PC-3 (cell line): ENCODE measurements at regions not wholly inside any gene's neighbourhood (a gene's known extent, or its start where the extent isn't known, plus 50 kb on each side); places are given as distances from the start of the nearest gene placed in this dataset.

ENCODE experiments used
- ATAC-seq: fragments of 200-7000 bp; cut with Tn5 transposase; 2 replicates; pipeline ENCODE4 v1.9.1; 2020; ENCODE audit warnings: mild to moderate bottlenecking, moderate library complexity
- BruUV-seq: library from RNA; stranded (reverse); fragments of 400-500 nt; replicated peaks from 2 replicates; lab custom pipeline; 2021; lab: Mats Ljungman, UMichigan
- CTCF ChIA-PET: fragments of 300-600 bp; sonication (Branson Sonifier 250); formaldehyde crosslinking; loops from one replicate; lab custom pipeline; 2022; ENCODE audit warnings: antibody characterized with exemption; lab: Charles Lee
- POLR2A ChIA-PET: fragments of 300-600 bp; sonication (Branson Sonifier 250); formaldehyde crosslinking; loops from one replicate; lab custom pipeline; 2022; ENCODE audit warnings: antibody characterized with exemption; ENCODE audit not compliant: unreplicated experiment; lab: Charles Lee
- DNase-seq: peaks from one replicate; pipeline ENCODE4 v3.0.0-alpha.2; 2015
- H2AFZ ChIP-seq: fragments of 300-600 bp; sonication (generic); 2 replicates; pipeline ENCODE4 v1.6.0; 2016; ENCODE audit warnings: antibody characterized with exemption, low read length
- H3F3A ChIP-seq: fragments of 300-600 bp; sonication (generic); one replicate; pipeline ENCODE4 v1.6.0; 2017; ENCODE audit warnings: antibody characterized with exemption, low read length, control low read depth, mild to moderate bottlenecking; ENCODE audit not compliant: unreplicated experiment
- H3K27ac ChIP-seq: fragments of 300-600 bp; sonication (generic); 2 replicates; pipeline ENCODE4 v1.5.1; 2016; ENCODE audit warnings: mild to moderate bottlenecking, low read length
- H3K27me3 ChIP-seq: fragments of 300-600 bp; sonication (generic); 2 replicates; pipeline ENCODE4 v1.6.1; 2016; ENCODE audit warnings: low read length, mixed read lengths
- H3K36me3 ChIP-seq: fragments of 300-600 bp; sonication (generic); 2 replicates; pipeline ENCODE4 v1.6.1; 2016; ENCODE audit warnings: low read depth, mixed run types, low read length, mixed read lengths
- H3K4me1 ChIP-seq: fragments of 300-600 bp; sonication (generic); 2 replicates; pipeline ENCODE4 v1.5.1; 2016; ENCODE audit warnings: low read length; ENCODE audit not compliant: insufficient read depth
- H3K4me2 ChIP-seq: fragments of 300-600 bp; sonication (generic); 2 replicates; pipeline ENCODE4 v1.6.0; 2016; ENCODE audit warnings: low read length
- H3K4me3 ChIP-seq: fragments of 300-600 bp; sonication (generic); 2 replicates; pipeline ENCODE4 v1.5.1; 2016; ENCODE audit warnings: mild to moderate bottlenecking, low read length, mixed read lengths
- H3K79me2 ChIP-seq: fragments of 300-600 bp; sonication (generic); 2 replicates; pipeline ENCODE4 v1.6.1; 2017; ENCODE audit warnings: low read length, mixed read lengths
- H3K9ac ChIP-seq: fragments of 300-600 bp; sonication (generic); 2 replicates; pipeline ENCODE4 v1.6.0; 2016; ENCODE audit warnings: mild to moderate bottlenecking, low read length
- H3K9me2 ChIP-seq: fragments of 300-600 bp; sonication (generic); replicated peaks from 2 replicates; pipeline ENCODE4 v1.6.1; 2016; ENCODE audit warnings: mixed run types, low read length, mixed read lengths
- H3K9me3 ChIP-seq: fragments of 300-600 bp; sonication (generic); 2 replicates; pipeline ENCODE4 v1.6.1; 2016; ENCODE audit warnings: low read length, mixed read lengths
- H4K20me1 ChIP-seq: fragments of 300-600 bp; sonication (generic); 2 replicates; pipeline ENCODE4 v1.6.1; 2016; ENCODE audit warnings: low read length, mixed read lengths
- EZH2 ChIP-seq: fragments of 300-600 bp; sonication (generic); IDR thresholded peaks from one replicate; pipeline ENCODE4 v1.6.1; 2017; ENCODE audit warnings: antibody characterized with exemption, mild to moderate bottlenecking, low read length; ENCODE audit not compliant: unreplicated experiment
- EZH2phosphoT487 ChIP-seq: fragments of 300-600 bp; sonication (generic); IDR thresholded peaks from 2 replicates; pipeline ENCODE4 v1.6.1; 2018; ENCODE audit warnings: mild to moderate bottlenecking, antibody characterized with exemption, low read length, borderline replicate concordance
- intact Hi-C: fragments of 100-400 bp; cut with micrococcal nuclease; formaldehyde crosslinking; loops from 2 replicates; pipeline ENCODE4 v1.9.0; 2023
- TF ChIP-seq, protein P1 (sequence below): fragments of 300-600 bp; sonication (generic); conservative IDR thresholded peaks from 2 replicates; pipeline ENCODE4 v1.5.1; 2017; ENCODE audit warnings: antibody characterized with exemption, low read depth, mild to moderate bottlenecking, low read length

DNA sequence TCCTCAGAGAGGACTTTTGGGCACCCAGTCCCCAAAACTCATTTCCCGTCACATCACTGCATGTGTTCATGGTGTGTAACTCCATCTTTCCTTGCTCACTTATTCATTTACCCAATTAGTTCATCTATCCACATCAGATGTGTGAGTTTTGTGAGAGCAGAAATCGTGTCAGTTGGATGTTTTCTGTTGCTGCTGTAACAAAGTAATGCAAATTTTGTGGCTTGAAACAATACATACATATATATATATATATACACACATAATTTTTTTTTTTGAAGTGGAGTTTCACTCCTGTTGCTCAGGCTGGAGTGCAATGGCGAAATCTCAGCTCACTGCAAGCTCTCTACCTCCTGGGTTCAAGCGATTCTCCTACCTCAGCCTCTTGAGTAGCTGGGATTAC is 70.5 kb upstream of the BOD1 start:
- H3K4me2 ChIP-seq, result no peak overlapping the region
- no peaks in the 10 kb centered on the region for H3F3A ChIP-seq
- no peak for DNase-seq
- H3K4me3 ChIP-seq, result no peak overlapping the region
- H3K9ac ChIP-seq, result no peak overlapping the region
- no peaks in the 10 kb centered on the region for H3K4me1 ChIP-seq
- no peaks in the 10 kb centered on the region for H3K9me2 ChIP-seq
- H3K79me2 ChIP-seq, result no peaks in the 10 kb centered on the region
- no peak for ATAC-seq
- no TSS peak for BruUV-seq
- no peaks in the 10 kb centered on the region for H4K20me1 ChIP-seq
- ChIA-PET POLR2A (interaction anchor here (0.6 kb wide), 1 partner anchor 357 kb away, joined by 20 read pairs; no protein-coding TSS in a partner anchor), CTCF (no interaction called here)
- no peak overlapping the region for H3K27ac ChIP-seq
- intact Hi-C loops, result no loop called here
- no peaks in the 10 kb centered on the region for H3K36me3 ChIP-seq
- TF ChIP-seq EZH2phosphoT487, result no peak
- TF ChIP-seq, protein P1, sequence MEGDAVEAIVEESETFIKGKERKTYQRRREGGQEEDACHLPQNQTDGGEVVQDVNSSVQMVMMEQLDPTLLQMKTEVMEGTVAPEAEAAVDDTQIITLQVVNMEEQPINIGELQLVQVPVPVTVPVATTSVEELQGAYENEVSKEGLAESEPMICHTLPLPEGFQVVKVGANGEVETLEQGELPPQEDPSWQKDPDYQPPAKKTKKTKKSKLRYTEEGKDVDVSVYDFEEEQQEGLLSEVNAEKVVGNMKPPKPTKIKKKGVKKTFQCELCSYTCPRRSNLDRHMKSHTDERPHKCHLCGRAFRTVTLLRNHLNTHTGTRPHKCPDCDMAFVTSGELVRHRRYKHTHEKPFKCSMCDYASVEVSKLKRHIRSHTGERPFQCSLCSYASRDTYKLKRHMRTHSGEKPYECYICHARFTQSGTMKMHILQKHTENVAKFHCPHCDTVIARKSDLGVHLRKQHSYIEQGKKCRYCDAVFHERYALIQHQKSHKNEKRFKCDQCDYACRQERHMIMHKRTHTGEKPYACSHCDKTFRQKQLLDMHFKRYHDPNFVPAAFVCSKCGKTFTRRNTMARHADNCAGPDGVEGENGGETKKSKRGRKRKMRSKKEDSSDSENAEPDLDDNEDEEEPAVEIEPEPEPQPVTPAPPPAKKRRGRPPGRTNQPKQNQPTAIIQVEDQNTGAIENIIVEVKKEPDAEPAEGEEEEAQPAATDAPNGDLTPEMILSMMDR, result no peak
- TF ChIP-seq EZH2, result no peak
- no peaks in the 10 kb centered on the region for H3K9me3 ChIP-seq
- H2AFZ ChIP-seq, result no peak overlapping the region
- H3K27me3 ChIP-seq, result no peaks in the 10 kb centered on the region

DNA sequence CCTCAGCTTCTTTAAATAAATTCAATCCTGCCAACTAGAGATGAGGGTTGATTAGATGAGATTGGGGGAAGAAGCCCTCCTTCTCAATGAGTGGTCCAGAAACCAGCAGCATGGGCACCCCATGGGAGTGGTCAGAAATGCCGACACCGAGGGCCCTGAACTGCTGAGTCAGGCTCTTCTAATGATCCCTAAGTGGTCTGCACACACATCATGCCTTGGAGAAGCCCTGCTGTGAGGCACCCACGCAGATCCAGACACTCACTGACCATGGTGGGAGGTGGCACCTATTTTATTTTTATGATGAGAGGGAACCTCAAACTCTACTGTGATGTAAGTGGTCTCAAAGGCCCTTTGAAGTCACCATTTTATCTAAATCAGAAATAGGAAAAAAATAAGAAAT is 72.3 kb upstream of the BOD1 start:
- no peaks in the 10 kb centered on the region for H3K27me3 ChIP-seq
- no peak for TF ChIP-seq EZH2phosphoT487
- TF ChIP-seq, protein P1, result no peak
- TF ChIP-seq EZH2, result no peak
- H3K9ac ChIP-seq, result no peak overlapping the region
- H3K4me2 ChIP-seq, result no peak overlapping the region
- no peak overlapping the region for H3K4me3 ChIP-seq
- DNase-seq, result no peak
- no peaks in the 10 kb centered on the region for H3K36me3 ChIP-seq
- no peaks in the 10 kb centered on the region for H3K9me2 ChIP-seq
- no peaks in the 10 kb centered on the region for H4K20me1 ChIP-seq
- intact Hi-C loops, result no loop called here
- ChIA-PET POLR2A (no interaction called here), CTCF (no interaction called here)
- no peak overlapping the region for H2AFZ ChIP-seq
- ATAC-seq, result no peak
- no peaks in the 10 kb centered on the region for H3K79me2 ChIP-seq
- no peaks in the 10 kb centered on the region for H3F3A ChIP-seq
- no peak overlapping the region for H3K27ac ChIP-seq
- BruUV-seq, result no TSS peak
- H3K9me3 ChIP-seq, result no peaks in the 10 kb centered on the region
- H3K4me1 ChIP-seq, result no peaks in the 10 kb centered on the region

DNA sequence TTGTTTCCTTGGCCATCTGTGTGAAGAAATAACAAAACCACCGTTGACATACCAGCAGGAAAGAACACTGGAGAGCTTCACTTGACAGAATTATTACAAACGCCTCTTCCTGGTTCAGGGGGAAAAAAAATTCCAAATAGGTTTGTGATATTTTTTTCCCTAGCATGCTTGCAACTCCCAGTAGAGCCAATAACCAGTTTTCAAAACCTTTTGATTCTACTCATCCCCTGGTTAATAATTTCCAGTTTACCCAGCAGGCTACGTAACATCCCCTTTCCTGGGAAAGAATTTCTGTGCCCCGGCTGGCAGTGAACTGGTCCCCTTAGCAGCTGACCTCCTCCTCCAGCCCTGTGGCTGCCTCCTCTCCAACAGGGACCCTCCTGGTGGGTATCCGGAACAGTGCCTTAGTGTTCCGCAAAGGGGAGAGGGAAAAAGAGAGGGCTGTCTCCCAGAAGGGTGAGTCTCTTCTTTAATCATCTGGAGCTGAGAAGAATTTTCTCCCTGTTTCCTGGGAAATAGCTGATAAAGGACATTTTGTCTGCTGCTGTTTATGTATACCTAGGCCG is 72.8 kb upstream of the BOD1 start:
- CTCF ChIA-PET, result no interaction called here
- Histone ChIP-seq H3K27me3 (no peaks in the 10 kb centered on the region), H3K9me3 (no peaks in the 10 kb centered on the region), H3K9ac (no peak overlapping the region), H3K4me2 (no peak overlapping the region), H3K9me2 (no peaks in the 10 kb centered on the region), H2AFZ (no peak overlapping the region; the same call in 1 of the 2 replicates), H3K79me2 (no peaks in the 10 kb centered on the region), H3K27ac (no peak overlapping the region), H3K4me3 (no peak overlapping the region), H4K20me1 (no peaks in the 10 kb centered on the region), H3K36me3 (no peaks in the 10 kb centered on the region), H3F3A (no peaks in the 10 kb centered on the region), H3K4me1 (no peaks in the 10 kb centered on the region)
- ATAC-seq (no peak), DNase-seq (no peak)
- intact Hi-C loops, result no loop called here
- POLR2A ChIA-PET, result no interaction called here
- no peak for TF ChIP-seq EZH2
- TF ChIP-seq, protein P1, result no peak
- no peak for TF ChIP-seq EZH2phosphoT487
- BruUV-seq, result no TSS peak
